ENCODE measurements at regions not wholly inside any gene's neighbourhood (a gene's known extent, or its start where the extent isn't known, plus 50 kb on each side); places are given as distances from the start of the nearest gene placed in this dataset.

GRCh38 chr1:245085508-245086095 is 69.2 kb upstream of the KIF26B start:
- H3K4me1 Mint-ChIP-seq = no peaks in the 10 kb centered on the region
- intact Hi-C loops (cut with micrococcal nuclease) = no loop called here
- DNase-seq (no peak), ATAC-seq (no peak)
- H3K4me3 Mint-ChIP-seq = no peak overlapping the region
- H3K9me3 ChIP-seq (ENCODE audit: control insufficient read depth in 2 of 3, low read length in 3 of 3) = no peaks in the 10 kb centered on the region
- ChIA-PET POLR2A (no interaction called here), CTCF (no interaction called here)
- no peaks in the 10 kb centered on the region for H3K27me3 Mint-ChIP-seq
- H3K9me3 Mint-ChIP-seq = no peaks in the 10 kb centered on the region
- no peak overlapping the region for H3K27ac ChIP-seq (ENCODE audit: low read depth, low read length)
- H3K36me3 ChIP-seq (ENCODE audit: control insufficient read depth in 2 of 3, insufficient read depth in 3 of 3, low read length in 3 of 3) = no peaks in the 10 kb centered on the region
- H3K4me1 ChIP-seq (ENCODE audit: control insufficient read depth in 2 of 2, insufficient read depth in 2 of 2, low read length in 2 of 2) = no peaks in the 10 kb centered on the region
- no peak overlapping the region for H3K27ac Mint-ChIP-seq
- no peak overlapping the region for H3K4me3 ChIP-seq (ENCODE audit: low read length)
- peaks cover 0 to 15% (median 0%) of the 10 kb centered on the region in 5 donors for H3K36me3 Mint-ChIP-seq
- H3K27me3 ChIP-seq (ENCODE audit: control insufficient read depth in 2 of 2, insufficient read depth in 2 of 2, low read length in 2 of 2) = no peaks in the 10 kb centered on the region

DNA sequence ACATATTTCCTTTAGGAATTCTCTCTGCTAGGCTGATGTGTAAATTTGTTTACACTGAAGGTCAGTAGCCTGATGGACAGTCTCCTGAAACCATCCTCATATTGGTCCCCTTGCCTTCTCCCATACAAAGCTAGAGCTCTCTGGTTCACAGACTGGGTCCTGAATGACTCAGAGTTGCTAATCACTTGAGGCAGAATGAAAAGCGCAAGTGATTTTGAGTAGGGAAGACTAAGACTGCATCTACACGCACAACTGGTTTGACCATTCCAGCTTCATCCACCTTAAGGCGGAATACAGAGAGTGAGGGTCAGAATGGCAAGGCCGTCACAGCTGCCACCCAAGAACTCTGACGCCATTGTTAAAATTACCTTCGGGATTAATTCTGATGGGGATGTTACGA is 70.2 kb upstream of the KIF26B start:
- Mint-ChIP-seq H3K4me3 (no peak overlapping the region), H3K27me3 (no peaks in the 10 kb centered on the region), H3K9me3 (no peaks in the 10 kb centered on the region), H3K4me1 (no peaks in the 10 kb centered on the region), H3K27ac (no peak overlapping the region), H3K36me3 (peaks cover 0 to 15% (median 0%) of the 10 kb centered on the region in 5 donors)
- H3K27me3 ChIP-seq (ENCODE audit: control insufficient read depth in 2 of 2, insufficient read depth in 2 of 2, low read length in 2 of 2) = no peaks in the 10 kb centered on the region
- intact Hi-C loops (cut with micrococcal nuclease) = no loop called here
- no peak overlapping the region for H3K4me3 ChIP-seq (ENCODE audit: low read length)
- no peaks in the 10 kb centered on the region for H3K4me1 ChIP-seq (ENCODE audit: control insufficient read depth in 2 of 2, insufficient read depth in 2 of 2, low read length in 2 of 2)
- CTCF ChIA-PET = no interaction called here
- H3K36me3 ChIP-seq (ENCODE audit: control insufficient read depth in 2 of 3, insufficient read depth in 3 of 3, low read length in 3 of 3) = no peaks in the 10 kb centered on the region
- no peak overlapping the region for H3K27ac ChIP-seq (ENCODE audit: low read depth, low read length)
- DNase-seq (no peak), ATAC-seq (no peak)
- POLR2A ChIA-PET = no interaction called here
- H3K9me3 ChIP-seq (ENCODE audit: control insufficient read depth in 2 of 3, low read length in 3 of 3) = no peaks in the 10 kb centered on the region

DNA sequence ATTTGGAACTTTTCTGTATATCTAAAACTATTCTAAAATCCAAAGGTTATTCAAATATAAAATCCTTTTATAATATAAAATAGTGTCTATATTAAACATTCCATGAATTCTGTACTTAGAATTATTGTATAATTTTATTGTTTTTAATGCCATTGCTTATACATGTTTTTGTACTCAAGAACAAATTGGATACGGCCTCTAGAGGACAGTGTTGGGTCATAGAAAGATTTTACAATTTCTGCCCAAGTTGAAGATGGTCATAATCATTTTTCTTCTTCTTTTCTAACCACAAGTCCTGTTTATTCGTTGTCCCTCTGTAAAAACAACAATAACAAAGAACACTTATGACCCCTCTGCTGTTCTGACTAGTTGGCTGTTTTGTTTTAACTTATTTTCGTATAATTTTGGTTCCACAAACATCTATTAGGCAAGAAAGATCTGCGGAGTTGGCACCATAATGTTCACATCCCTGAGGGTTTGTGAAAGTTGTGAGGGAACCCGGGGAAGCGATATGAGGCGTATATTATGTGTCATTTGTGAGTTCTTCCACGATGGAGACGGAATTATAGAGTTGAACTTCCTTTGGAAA is 75.7 kb upstream of the KIF26B start:
- H3K27ac Mint-ChIP-seq = no peak overlapping the region
- Histone ChIP-seq H3K4me3 (ENCODE audit: low read length) (no peak overlapping the region), H3K4me1 (ENCODE audit: control insufficient read depth in 2 of 2, insufficient read depth in 2 of 2, low read length in 2 of 2) (no peaks in the 10 kb centered on the region), H3K36me3 (ENCODE audit: control insufficient read depth in 2 of 3, insufficient read depth in 3 of 3, low read length in 3 of 3) (no peaks in the 10 kb centered on the region), H3K27me3 (ENCODE audit: control insufficient read depth in 2 of 2, insufficient read depth in 2 of 2, low read length in 2 of 2) (no peaks in the 10 kb centered on the region), H3K27ac (ENCODE audit: low read depth, low read length) (no peak overlapping the region), H3K9me3 (ENCODE audit: control insufficient read depth in 2 of 3, low read length in 3 of 3) (no peaks in the 10 kb centered on the region)
- CTCF ChIA-PET = no interaction called here
- peaks cover 0 to 3% (median 0%) of the 10 kb centered on the region in 5 donors for H3K27me3 Mint-ChIP-seq
- DNase-seq = no peak
- H3K9me3 Mint-ChIP-seq = no peaks in the 10 kb centered on the region
- no peaks in the 10 kb centered on the region for H3K4me1 Mint-ChIP-seq
- no peak overlapping the region for H3K4me3 Mint-ChIP-seq
- peaks cover 0 to 8% (median 0%) of the 10 kb centered on the region in 5 donors for H3K36me3 Mint-ChIP-seq
- POLR2A ChIA-PET = no interaction called here
- intact Hi-C loops (cut with micrococcal nuclease) = loop anchor here in 1 of 2 donors (1.0 kb wide), 1 partner anchor 924 kb away; no protein-coding TSS in a partner anchor
- ATAC-seq = no peak

- Mint-ChIP-seq H3K27ac (no peak overlapping the region), H3K36me3 (peaks cover 0 to 9% (median 4%) of the 10 kb centered on the region in 5 donors), H3K27me3 (peaks cover 0 to 3% (median 0%) of the 10 kb centered on the region in 5 donors), H3K4me3 (no peak overlapping the region), H3K9me3 (peaks cover 0 to 14% (median 4%) of the 10 kb centered on the region in 11 donors), H3K4me1 (no peaks in the 10 kb centered on the region)
- ChIA-PET CTCF (no interaction called here), POLR2A (no interaction called here)
- Histone ChIP-seq H3K27me3 (ENCODE audit: control insufficient read depth in 2 of 2, insufficient read depth in 2 of 2, low read length in 2 of 2) (no peaks in the 10 kb centered on the region), H3K4me3 (ENCODE audit: low read length) (no peak overlapping the region), H3K9me3 (ENCODE audit: control insufficient read depth in 2 of 3, low read length in 3 of 3) (no peaks in the 10 kb centered on the region), H3K27ac (ENCODE audit: low read depth, low read length) (no peak overlapping the region), H3K36me3 (ENCODE audit: control insufficient read depth in 2 of 3, insufficient read depth in 3 of 3, low read length in 3 of 3) (no peaks in the 10 kb centered on the region), H3K4me1 (ENCODE audit: control insufficient read depth in 2 of 2, insufficient read depth in 2 of 2, low read length in 2 of 2) (no peaks in the 10 kb centered on the region)
- ATAC-seq (no peak), DNase-seq (no peak)
- intact Hi-C loops (cut with micrococcal nuclease) = no loop called here
Observed at GRCh38 chr1:245074898-245075297, 79.9 kb upstream of the KIF26B start.

DNA sequence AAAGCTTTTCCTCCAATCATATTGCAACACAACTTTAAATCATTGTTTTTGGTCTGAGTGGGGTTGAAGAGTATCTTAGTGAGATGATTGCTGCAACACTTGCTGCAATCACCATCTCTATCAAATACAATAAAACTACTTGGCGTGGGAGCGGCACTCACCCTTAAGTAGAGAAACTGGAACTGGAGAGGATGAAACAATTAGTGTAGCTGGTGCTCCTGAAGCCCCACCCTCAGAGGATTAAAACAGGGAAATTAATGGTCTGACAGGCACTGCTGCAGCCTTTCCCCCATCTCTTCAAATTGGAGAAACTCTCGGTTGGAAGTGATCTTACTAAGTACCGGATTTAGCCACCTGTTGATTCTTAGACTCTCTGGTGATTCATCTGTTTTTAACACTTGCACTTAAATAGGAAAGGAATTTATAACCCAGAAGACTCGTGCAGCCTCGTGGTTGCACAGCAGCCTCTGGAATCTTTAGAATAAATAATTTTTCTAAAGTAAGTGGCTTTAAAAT is 80.5 kb upstream of the KIF26B start:
- Mint-ChIP-seq H3K27me3 (peaks cover 0 to 2% (median 0%) of the 10 kb centered on the region in 5 donors), H3K27ac (no peak overlapping the region), H3K4me3 (no peak overlapping the region), H3K9me3 (peaks cover 0 to 14% (median 4%) of the 10 kb centered on the region in 11 donors), H3K36me3 (peaks cover 0 to 13% (median 4%) of the 10 kb centered on the region in 5 donors), H3K4me1 (no peaks in the 10 kb centered on the region)
- H3K4me3 ChIP-seq (ENCODE audit: low read length) = no peak overlapping the region
- POLR2A ChIA-PET = no interaction called here
- H3K4me1 ChIP-seq (ENCODE audit: control insufficient read depth in 2 of 2, insufficient read depth in 2 of 2, low read length in 2 of 2) = no peaks in the 10 kb centered on the region
- H3K27ac ChIP-seq (ENCODE audit: low read depth, low read length) = no peak overlapping the region
- intact Hi-C loops (cut with micrococcal nuclease) = no loop called here
- H3K36me3 ChIP-seq (ENCODE audit: control insufficient read depth in 2 of 3, insufficient read depth in 3 of 3, low read length in 3 of 3) = no peaks in the 10 kb centered on the region
- no peaks in the 10 kb centered on the region for H3K27me3 ChIP-seq (ENCODE audit: control insufficient read depth in 2 of 2, insufficient read depth in 2 of 2, low read length in 2 of 2)
- no peaks in the 10 kb centered on the region for H3K9me3 ChIP-seq (ENCODE audit: control insufficient read depth in 2 of 3, low read length in 3 of 3)
- ATAC-seq (no peak), DNase-seq (no peak)
- CTCF ChIA-PET = interaction anchor here (0.7 kb wide), 1 partner anchor 521 kb away, joined by 3 read pairs; no protein-coding TSS in a partner anchor

- DNase-seq = no peak
Observed at GRCh38 chr1:245070836-245071615, 83.8 kb upstream of the KIF26B start.

More at GRCh38 chr1:245070836-245071615, 83.8 kb upstream of the KIF26B start:
- intact Hi-C loops (cut with micrococcal nuclease) = no loop called here
- CTCF ChIA-PET = interaction anchor here (1.3 kb wide), 1 partner anchor 270 kb away, joined by 3 read pairs; no protein-coding TSS in a partner anchor
- Mint-ChIP-seq H3K4me1 (no peaks in the 10 kb centered on the region), H3K4me3 (no peak overlapping the region), H3K36me3 (peaks cover 0 to 27% (median 4%) of the 10 kb centered on the region in 5 donors), H3K27ac (no peak overlapping the region), H3K27me3 (no peaks in the 10 kb centered on the region), H3K9me3 (peaks cover 0 to 14% (median 4%) of the 10 kb centered on the region in 11 donors)
- H3K9me3 ChIP-seq (ENCODE audit: control insufficient read depth in 2 of 3, low read length in 3 of 3) = no peaks in the 10 kb centered on the region
- no peaks in the 10 kb centered on the region for H3K27me3 ChIP-seq (ENCODE audit: control insufficient read depth in 2 of 2, insufficient read depth in 2 of 2, low read length in 2 of 2)
- H3K4me1 ChIP-seq (ENCODE audit: control insufficient read depth in 2 of 2, insufficient read depth in 2 of 2, low read length in 2 of 2) = no peaks in the 10 kb centered on the region
- no peaks in the 10 kb centered on the region for H3K36me3 ChIP-seq (ENCODE audit: control insufficient read depth in 2 of 3, insufficient read depth in 3 of 3, low read length in 3 of 3)
- no peak overlapping the region for H3K27ac ChIP-seq (ENCODE audit: low read depth, low read length)
- H3K4me3 ChIP-seq (ENCODE audit: low read length) = no peak overlapping the region
- POLR2A ChIA-PET = no interaction called here
- no peak for ATAC-seq

Measured in naive thymus-derived CD4-positive, alpha-beta T cell (primary cell).